ENCODE measurements at regions not wholly inside any gene's neighbourhood (a gene's known extent, or its start where the extent isn't known, plus 50 kb on each side); places are given as distances from the start of the nearest gene placed in this dataset.

DNA sequence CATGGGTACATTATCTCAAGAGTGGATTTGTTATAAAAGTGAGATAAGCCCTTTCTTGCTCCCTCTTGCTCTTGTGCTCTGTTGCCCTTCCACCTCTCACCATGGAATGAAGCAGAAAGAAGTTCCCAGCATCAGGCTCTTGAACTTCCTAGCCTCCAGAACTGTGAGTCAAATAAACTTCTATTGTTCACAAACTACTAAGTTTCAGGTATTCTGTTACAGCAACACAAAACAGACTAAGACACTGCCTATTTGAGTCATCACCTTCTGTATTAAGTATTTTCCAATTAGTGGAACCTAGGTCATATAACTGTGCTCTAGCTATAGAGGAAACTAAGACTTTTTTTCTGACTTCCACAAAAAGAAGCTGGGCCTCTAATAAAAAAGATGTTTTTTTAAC, 201.2 kb upstream of the FOXG1 start:
- BruUV-seq (replicated peaks): no TSS peak
- Histone ChIP-seq H3K4me1 (ENCODE audit: insufficient read depth, low read length, poor library complexity, severe bottlenecking) (no peaks in the 10 kb centered on the region), H3K4me3 (ENCODE audit: low read depth, low read length, poor library complexity, severe bottlenecking) (no peak overlapping the region), H3K27me3 (replicated peaks; ENCODE audit: insufficient read depth, low read depth, low read length, poor library complexity) (no peaks in the 10 kb centered on the region), H3K9me3 (ENCODE audit: low read depth, low read length, poor library complexity, severe bottlenecking) (no peaks in the 10 kb centered on the region), H3K36me3 (ENCODE audit: insufficient read depth, low read length, poor library complexity, severe bottlenecking) (no peaks in the 10 kb centered on the region), H3K27ac (ENCODE audit: low read depth, low read length, poor library complexity, severe bottlenecking) (no peak overlapping the region)
- intact Hi-C loops (cut with micrococcal nuclease; ENCODE audit: unreplicated experiment): no loop called here
- POLR2A ChIA-PET (ENCODE audit: low non-redundant PET): no interaction called here
- CTCF ChIA-PET: no interaction called here
- TF ChIP-seq, protein P1, sequence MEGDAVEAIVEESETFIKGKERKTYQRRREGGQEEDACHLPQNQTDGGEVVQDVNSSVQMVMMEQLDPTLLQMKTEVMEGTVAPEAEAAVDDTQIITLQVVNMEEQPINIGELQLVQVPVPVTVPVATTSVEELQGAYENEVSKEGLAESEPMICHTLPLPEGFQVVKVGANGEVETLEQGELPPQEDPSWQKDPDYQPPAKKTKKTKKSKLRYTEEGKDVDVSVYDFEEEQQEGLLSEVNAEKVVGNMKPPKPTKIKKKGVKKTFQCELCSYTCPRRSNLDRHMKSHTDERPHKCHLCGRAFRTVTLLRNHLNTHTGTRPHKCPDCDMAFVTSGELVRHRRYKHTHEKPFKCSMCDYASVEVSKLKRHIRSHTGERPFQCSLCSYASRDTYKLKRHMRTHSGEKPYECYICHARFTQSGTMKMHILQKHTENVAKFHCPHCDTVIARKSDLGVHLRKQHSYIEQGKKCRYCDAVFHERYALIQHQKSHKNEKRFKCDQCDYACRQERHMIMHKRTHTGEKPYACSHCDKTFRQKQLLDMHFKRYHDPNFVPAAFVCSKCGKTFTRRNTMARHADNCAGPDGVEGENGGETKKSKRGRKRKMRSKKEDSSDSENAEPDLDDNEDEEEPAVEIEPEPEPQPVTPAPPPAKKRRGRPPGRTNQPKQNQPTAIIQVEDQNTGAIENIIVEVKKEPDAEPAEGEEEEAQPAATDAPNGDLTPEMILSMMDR (conservative IDR thresholded peaks at IDR 0.05; ENCODE audit: low read depth, low read length): no peak
- no peak for TF ChIP-seq EZH2 (IDR thresholded peaks at IDR 0.05; ENCODE audit: borderline replicate concordance, low read depth, low read length, poor library complexity, severe bottlenecking)
- DNase-seq (ENCODE audit: low spot score): no peak

- ChIA-PET CTCF (no interaction called here), POLR2A (ENCODE audit: low non-redundant PET) (no interaction called here)
- Histone ChIP-seq H3K4me3 (ENCODE audit: low read depth, low read length, poor library complexity, severe bottlenecking) (no peak overlapping the region), H3K27me3 (replicated peaks; ENCODE audit: insufficient read depth, low read depth, low read length, poor library complexity) (no peaks in the 10 kb centered on the region), H3K27ac (ENCODE audit: low read depth, low read length, poor library complexity, severe bottlenecking) (no peak overlapping the region), H3K9me3 (ENCODE audit: low read depth, low read length, poor library complexity, severe bottlenecking) (peaks cover 4% of the 10 kb centered on the region), H3K36me3 (ENCODE audit: insufficient read depth, low read length, poor library complexity, severe bottlenecking) (peaks cover 2% of the 10 kb centered on the region), H3K4me1 (ENCODE audit: insufficient read depth, low read length, poor library complexity, severe bottlenecking) (no peaks in the 10 kb centered on the region)
- no peak for TF ChIP-seq EZH2 (IDR thresholded peaks at IDR 0.05; ENCODE audit: borderline replicate concordance, low read depth, low read length, poor library complexity, severe bottlenecking)
- TF ChIP-seq, protein P1 (conservative IDR thresholded peaks at IDR 0.05; ENCODE audit: low read depth, low read length): no peak
- BruUV-seq (replicated peaks): no TSS peak
- intact Hi-C loops (cut with micrococcal nuclease; ENCODE audit: unreplicated experiment): no loop called here
- DNase-seq (ENCODE audit: low spot score): no peak
Measured at GRCh38 chr14:28570391-28570790, 196.2 kb upstream of the FOXG1 start.

- H3K9me3 ChIP-seq (ENCODE audit: low read depth, low read length, poor library complexity, severe bottlenecking): peaks cover 4% of the 10 kb centered on the region
- no TSS peak for BruUV-seq (replicated peaks)
- H3K4me3 ChIP-seq (ENCODE audit: low read depth, low read length, poor library complexity, severe bottlenecking): no peak overlapping the region
- TF ChIP-seq, protein P1 (conservative IDR thresholded peaks at IDR 0.05; ENCODE audit: low read depth, low read length): no peak
- TF ChIP-seq EZH2 (IDR thresholded peaks at IDR 0.05; ENCODE audit: borderline replicate concordance, low read depth, low read length, poor library complexity, severe bottlenecking): no peak
- no peak for DNase-seq (ENCODE audit: low spot score)
- H3K27ac ChIP-seq (ENCODE audit: low read depth, low read length, poor library complexity, severe bottlenecking): no peak overlapping the region
- ChIA-PET CTCF (no interaction called here), POLR2A (ENCODE audit: low non-redundant PET) (no interaction called here)
- no peaks in the 10 kb centered on the region for H3K27me3 ChIP-seq (replicated peaks; ENCODE audit: insufficient read depth, low read depth, low read length, poor library complexity)
- H3K36me3 ChIP-seq (ENCODE audit: insufficient read depth, low read length, poor library complexity, severe bottlenecking): peaks cover 2% of the 10 kb centered on the region
- intact Hi-C loops (cut with micrococcal nuclease; ENCODE audit: unreplicated experiment): no loop called here
- no peaks in the 10 kb centered on the region for H3K4me1 ChIP-seq (ENCODE audit: insufficient read depth, low read length, poor library complexity, severe bottlenecking)
Measured at GRCh38 chr14:28571636-28572035, 195.0 kb upstream of the FOXG1 start.

All from A673 (cell line).